Endothelial cell of umbilical vein (primary cell): ENCODE measurements at regions not wholly inside any gene's neighbourhood (a gene's known extent, or its start where the extent isn't known, plus 50 kb on each side); places are given as distances from the start of the nearest gene placed in this dataset.

ENCODE experiments used
- BruUV-seq: library from RNA; stranded (reverse); fragments of 400-500 nt; replicated peaks from 2 replicates; lab custom pipeline; 2021; lab: Mats Ljungman, UMichigan
- CTCF ChIA-PET: fragments of 300-600, 350-600 bp; sonication (Branson Sonifier 250); formaldehyde crosslinking; loops from one replicate; lab custom pipeline; 2021; ENCODE audit warnings: antibody characterized with exemption, inconsistent platforms; lab: Charles Lee
- POLR2A ChIA-PET: fragments of 300-600, 350-600 bp; sonication (Branson Sonifier 250); formaldehyde crosslinking; loops from one replicate; lab custom pipeline; 2021; ENCODE audit warnings: antibody characterized with exemption, inconsistent platforms; lab: Charles Lee
- DNase-seq: peaks from one replicate; pipeline ENCODE4 v3.0.0-alpha.2; 2011; ENCODE audit warnings: low read depth, low spot score
- FAIRE-seq: peaks from 2 replicates; lab custom pipeline; 2011; peaks lifted over from hg19 to GRCh38; lab: Jason Lieb, UNC
- H2AFZ ChIP-seq: 2 replicates; pipeline ENCODE4 v1.6.0; 2012; ENCODE audit warnings: low read depth, low read length, control low read depth, inconsistent platforms
- H3K27ac ChIP-seq: 2 replicates; pipeline ENCODE4 v1.5.1; 2011; ENCODE audit warnings: low read depth, mild to moderate bottlenecking, control low read depth, low read length, moderate library complexity; ENCODE audit not compliant: insufficient read depth
- H3K27me3 ChIP-seq, 2 experiments: 2 replicates each; pipeline versions ENCODE4 v1.6.0 to v1.6.1; 2011; ENCODE audit warnings: low read length in 2 of 2, mixed read lengths in 1 of 2; ENCODE audit not compliant: control insufficient read depth in 2 of 2, insufficient read depth in 2 of 2
- H3K36me3 ChIP-seq, 2 experiments: 2 replicates in 1 of 2; 3 replicates in 1 of 2; pipeline ENCODE4 v1.5.1; 2011; ENCODE audit warnings: low read length in 2 of 2, mild to moderate bottlenecking in 1 of 2, moderate library complexity in 1 of 2; ENCODE audit not compliant: control insufficient read depth in 2 of 2, insufficient read depth in 2 of 2; ENCODE audit errors: extremely low read depth in 1 of 2
- H3K4me1 ChIP-seq: 3 replicates; pipeline ENCODE4 v1.5.1; 2011; ENCODE audit warnings: mild to moderate bottlenecking, low read length; ENCODE audit not compliant: control insufficient read depth, insufficient read depth; ENCODE audit errors: extremely low read depth
- H3K4me2 ChIP-seq: 2 replicates; pipeline ENCODE4 v1.6.1; 2011; ENCODE audit warnings: low read length, control low read depth, mixed read lengths; ENCODE audit not compliant: insufficient read depth
- H3K4me3 ChIP-seq, 3 experiments: fragments of 200-600 bp in 1 of 3; sonication (generic), shearing (Covaris generic) in 1 of 3; replicated peaks in 1 of 3; 2 replicates each; pipeline ENCODE4 v1.5.1; 2011 to 2016; ENCODE audit warnings: control low read depth in 3 of 3, low read length in 3 of 3, mild to moderate bottlenecking in 2 of 3, inconsistent platforms in 1 of 3, low read depth in 1 of 3, moderate library complexity in 1 of 3; ENCODE audit not compliant: insufficient read depth in 1 of 3
- H3K79me2 ChIP-seq: 2 replicates; pipeline ENCODE4 v1.6.0; 2012; ENCODE audit warnings: low read length, inconsistent platforms; ENCODE audit not compliant: control insufficient read depth, insufficient read depth
- H3K9ac ChIP-seq: replicated peaks from 2 replicates; pipeline ENCODE3; 2011; ENCODE audit warnings: low read length, control low read depth; ENCODE audit not compliant: insufficient read depth; ENCODE audit errors: extremely low read depth
- H3K9me1 ChIP-seq: replicated peaks from 3 replicates; pipeline ENCODE4 v1.6.0; 2011; ENCODE audit warnings: mild to moderate bottlenecking, low read length; ENCODE audit not compliant: control insufficient read depth, insufficient read depth; ENCODE audit errors: extremely low read depth
- H3K9me3 ChIP-seq: replicated peaks from 2 replicates; pipeline ENCODE4 v1.5.1; 2012; ENCODE audit warnings: low read length, inconsistent platforms; ENCODE audit not compliant: control insufficient read depth, insufficient read depth
- H4K20me1 ChIP-seq: replicated peaks from 2 replicates; pipeline ENCODE3; 2011; ENCODE audit warnings: mild to moderate bottlenecking, low read length; ENCODE audit not compliant: control insufficient read depth, insufficient read depth; ENCODE audit errors: extremely low read depth
- EZH2 ChIP-seq: IDR thresholded peaks from 2 replicates; pipeline ENCODE4 v1.6.1; 2012; ENCODE audit warnings: borderline replicate concordance, low read depth, mild to moderate bottlenecking, moderate library complexity, low read length, inconsistent platforms; ENCODE audit not compliant: severe bottlenecking
- FOS ChIP-seq: IDR thresholded peaks from 2 replicates; pipeline ENCODE4 v1.6.1; 2011; ENCODE audit warnings: mild to moderate bottlenecking, low read length, moderate library complexity, borderline replicate concordance; ENCODE audit not compliant: insufficient read depth
- GATA2 ChIP-seq: IDR thresholded peaks from 2 replicates; pipeline ENCODE4 v1.7.0; 2011; ENCODE audit warnings: low read depth, mild to moderate bottlenecking, moderate library complexity, mixed read lengths, low read length; ENCODE audit not compliant: insufficient read length, insufficient read depth
- JUN ChIP-seq: IDR thresholded peaks from 2 replicates; pipeline ENCODE4 v1.6.1; 2011; ENCODE audit warnings: borderline replicate concordance, low read depth; ENCODE audit not compliant: insufficient read length, insufficient read depth
- MAX ChIP-seq: IDR thresholded peaks from 2 replicates; pipeline ENCODE4 v1.6.1; 2011; ENCODE audit not compliant: insufficient read depth, insufficient read length
- MYC ChIP-seq: IDR thresholded peaks from one replicate; pipeline ENCODE4 v1.6.1; 2011; ENCODE audit warnings: mild to moderate bottlenecking, low read depth, low read length
- POLR2A ChIP-seq: IDR thresholded peaks from 2 replicates; pipeline ENCODE4 v1.6.1; 2012; ENCODE audit warnings: low read depth, mild to moderate bottlenecking, control low read depth, low read length
- POLR2AphosphoS5 ChIP-seq: IDR thresholded peaks from 2 replicates; pipeline ENCODE4 v1.6.1; 2012; ENCODE audit warnings: low read depth, mild to moderate bottlenecking, control low read depth, low read length, moderate library complexity; ENCODE audit not compliant: insufficient read depth
- dilution Hi-C: fragments of 300-500 bp; cut with MboI; formaldehyde crosslinking; loops from one replicate; pipeline ENCODE4 v1.15.0; 2019; ENCODE audit warnings: low sequenced_read_pairs; ENCODE audit not compliant: extremely low pct_ligation_motif_present
- intact Hi-C: fragments of 100-400 bp; cut with micrococcal nuclease; formaldehyde crosslinking; loops from one replicate; pipeline ENCODE4 v1.10.0; 2022
- TF ChIP-seq, protein P1 (sequence below), 2 donors: IDR thresholded peaks; 1 replicate in 1 of 2; 2 replicates in 1 of 2; pipeline ENCODE4 v1.5.1; 2011; ENCODE audit warnings: low read length in 2 of 2, mild to moderate bottlenecking in 2 of 2, moderate library complexity in 2 of 2, control low read depth in 1 of 2, inconsistent platforms in 1 of 2, low read depth in 1 of 2; ENCODE audit not compliant: insufficient read depth in 1 of 2; ENCODE audit errors: extremely low read depth in 1 of 2

DNA sequence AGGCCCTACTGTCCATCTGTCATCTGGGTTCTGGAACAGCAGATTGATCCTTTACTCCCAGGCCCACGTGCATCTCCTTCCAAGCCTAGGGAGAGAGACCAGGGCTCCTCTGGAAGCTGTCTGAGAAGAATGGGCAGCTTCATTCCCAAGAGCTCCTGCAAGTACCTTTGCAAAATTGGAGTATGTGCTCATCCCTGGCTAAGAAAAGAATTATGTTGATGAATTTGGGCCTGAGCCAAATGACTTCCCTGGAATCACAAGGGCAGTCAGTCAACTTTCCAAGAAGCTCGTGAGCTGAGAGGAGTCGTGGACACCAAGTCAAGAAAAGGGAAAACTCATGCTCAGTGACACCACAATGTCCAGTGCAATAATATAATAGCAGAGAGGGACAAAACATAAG lies 54.6 kb upstream of the AKAP12 start:
- TF ChIP-seq MAX (no peak), JUN (no peak), POLR2AphosphoS5 (no peak), MYC (no peak), EZH2 (no peak), GATA2 (no peak), FOS (no peak), POLR2A (no peak)
- TF ChIP-seq, protein P1, sequence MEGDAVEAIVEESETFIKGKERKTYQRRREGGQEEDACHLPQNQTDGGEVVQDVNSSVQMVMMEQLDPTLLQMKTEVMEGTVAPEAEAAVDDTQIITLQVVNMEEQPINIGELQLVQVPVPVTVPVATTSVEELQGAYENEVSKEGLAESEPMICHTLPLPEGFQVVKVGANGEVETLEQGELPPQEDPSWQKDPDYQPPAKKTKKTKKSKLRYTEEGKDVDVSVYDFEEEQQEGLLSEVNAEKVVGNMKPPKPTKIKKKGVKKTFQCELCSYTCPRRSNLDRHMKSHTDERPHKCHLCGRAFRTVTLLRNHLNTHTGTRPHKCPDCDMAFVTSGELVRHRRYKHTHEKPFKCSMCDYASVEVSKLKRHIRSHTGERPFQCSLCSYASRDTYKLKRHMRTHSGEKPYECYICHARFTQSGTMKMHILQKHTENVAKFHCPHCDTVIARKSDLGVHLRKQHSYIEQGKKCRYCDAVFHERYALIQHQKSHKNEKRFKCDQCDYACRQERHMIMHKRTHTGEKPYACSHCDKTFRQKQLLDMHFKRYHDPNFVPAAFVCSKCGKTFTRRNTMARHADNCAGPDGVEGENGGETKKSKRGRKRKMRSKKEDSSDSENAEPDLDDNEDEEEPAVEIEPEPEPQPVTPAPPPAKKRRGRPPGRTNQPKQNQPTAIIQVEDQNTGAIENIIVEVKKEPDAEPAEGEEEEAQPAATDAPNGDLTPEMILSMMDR (IDR thresholded peaks at IDR 0.05; ENCODE audit: extremely low read depth in 1 of 2, insufficient read depth in 1 of 2, low read depth in 1 of 2, low read length in 2 of 2) = no peak
- Histone ChIP-seq H3K27ac (no peak overlapping the region), H4K20me1 (no peaks in the 10 kb centered on the region), H3K9ac (no peak overlapping the region), H3K27me3 (no peaks in the 10 kb centered on the region), H3K36me3 (no peaks in the 10 kb centered on the region), H3K79me2 (no peaks in the 10 kb centered on the region), H3K9me3 (no peaks in the 10 kb centered on the region), H3K4me2 (no peak overlapping the region), H3K4me1 (no peaks in the 10 kb centered on the region), H2AFZ (no peak overlapping the region), H3K4me3 (no peak overlapping the region), H3K9me1 (no peaks in the 10 kb centered on the region)
- dilution Hi-C loops = no loop called here
- ChIA-PET CTCF (interaction anchor here (2.3 kb wide), 1 partner anchor 139 kb away, joined by 7 read pairs; no protein-coding TSS in a partner anchor), POLR2A (no interaction called here)
- FAIRE-seq = no peak
- no TSS peak for BruUV-seq
- DNase-seq = no peak
- intact Hi-C loops = no loop called here
